Activated CD4-positive, CD25-positive, alpha-beta regulatory T cell treated with anti-CD3 and anti-CD28 coated beads, Interleukin-2, amount 50 U/mL, for 72 hours (primary cell): ENCODE measurements at regions not wholly inside any gene's neighbourhood (a gene's known extent, or its start where the extent isn't known, plus 50 kb on each side); places are given as distances from the start of the nearest gene placed in this dataset.
"Not testable (repeated sequence)": the region's sequence is repeated elsewhere in the genome, so short reads cannot be mapped to it uniquely, and the experiment has no call there.

Experiments used
- DNase-seq: peaks from one replicate; pipeline ENCODE4 v3.0.0; 2021

GRCh38 chr2:8334866-8335325 lies 347.0 kb upstream of the ID2 start:
- DNase-seq = no peak

DNA sequence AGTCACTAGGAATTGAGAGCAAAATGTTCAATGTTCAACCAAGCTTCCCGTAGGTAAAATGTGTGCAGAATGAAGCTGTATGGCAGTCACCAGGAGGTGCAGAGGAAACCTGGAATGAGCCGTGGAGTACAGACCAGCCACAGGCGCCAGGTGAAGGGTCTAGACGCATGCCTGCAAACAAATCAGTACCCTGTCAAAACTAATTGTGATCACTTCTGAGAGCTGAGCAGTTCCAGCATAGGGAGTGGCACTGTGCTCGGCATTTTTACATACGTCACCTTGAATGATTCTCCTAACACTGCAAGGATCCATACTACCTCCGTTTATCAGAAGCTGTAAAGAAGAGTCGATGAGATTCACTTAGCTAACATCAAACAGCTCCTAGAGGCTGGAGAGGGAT lies 346.1 kb upstream of the ID2 start:
- no peak for DNase-seq

DNA sequence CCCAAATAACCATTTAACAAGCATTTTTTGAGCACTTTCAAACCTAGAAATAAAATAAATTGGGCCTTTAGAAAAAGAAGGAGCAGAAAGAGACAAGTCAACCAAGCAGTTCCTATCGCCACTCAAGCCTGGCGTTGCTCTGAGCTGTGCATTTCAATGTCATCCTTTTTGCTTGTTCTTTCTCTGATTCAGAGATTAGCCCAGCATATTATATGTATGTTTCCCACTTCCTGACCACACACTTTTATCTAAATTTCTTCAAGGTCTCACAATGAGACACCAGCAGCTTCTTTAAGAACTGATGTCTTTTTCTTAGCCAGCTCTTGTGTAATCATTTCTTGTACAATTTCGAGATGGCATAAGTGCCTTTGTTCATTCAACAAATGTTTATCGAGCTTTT lies 344.5 kb upstream of the ID2 start:
- DNase-seq = no peak

DNA sequence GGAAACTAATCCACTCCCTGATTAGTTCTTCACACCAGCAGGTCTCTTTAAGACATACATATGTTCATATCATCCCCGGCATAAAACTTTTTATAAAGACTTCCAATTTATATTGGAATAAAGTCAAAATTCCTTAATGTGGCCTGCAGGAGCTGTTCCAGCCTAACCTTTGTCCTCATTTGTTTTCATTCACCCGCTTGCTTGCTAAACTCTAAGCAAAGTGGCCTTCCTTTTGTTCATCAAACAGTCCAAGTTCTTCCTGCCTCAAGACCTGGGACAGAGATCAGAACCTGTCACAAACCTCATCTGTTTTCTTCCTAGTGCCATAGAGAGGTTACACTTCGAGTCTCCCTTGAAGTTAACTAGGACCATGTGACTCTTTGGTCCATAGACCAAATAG lies 339.4 kb upstream of the ID2 start:
- no peak for DNase-seq

DNA sequence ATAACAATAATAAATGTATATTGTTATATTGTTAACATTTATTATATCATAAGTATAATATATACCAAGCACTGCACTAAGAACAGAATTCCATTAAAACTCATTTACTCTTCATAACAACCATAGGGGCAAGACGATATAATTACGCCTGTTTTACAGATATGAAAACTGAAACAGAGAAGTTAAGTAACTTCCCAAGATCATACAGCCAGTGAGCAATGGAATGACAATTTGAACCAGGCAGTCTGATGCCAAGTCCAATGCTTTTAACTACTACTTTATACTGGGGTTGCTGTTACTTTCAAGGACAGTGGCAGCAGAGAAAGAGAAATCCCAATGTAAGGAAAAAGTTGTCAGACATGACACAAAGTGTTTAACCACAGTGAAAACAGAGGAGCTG lies 338.8 kb upstream of the ID2 start:
- no peak for DNase-seq

- DNase-seq = no peak
Observed at GRCh38 chr2:8344144-8345097, 337.4 kb upstream of the ID2 start.

DNA sequence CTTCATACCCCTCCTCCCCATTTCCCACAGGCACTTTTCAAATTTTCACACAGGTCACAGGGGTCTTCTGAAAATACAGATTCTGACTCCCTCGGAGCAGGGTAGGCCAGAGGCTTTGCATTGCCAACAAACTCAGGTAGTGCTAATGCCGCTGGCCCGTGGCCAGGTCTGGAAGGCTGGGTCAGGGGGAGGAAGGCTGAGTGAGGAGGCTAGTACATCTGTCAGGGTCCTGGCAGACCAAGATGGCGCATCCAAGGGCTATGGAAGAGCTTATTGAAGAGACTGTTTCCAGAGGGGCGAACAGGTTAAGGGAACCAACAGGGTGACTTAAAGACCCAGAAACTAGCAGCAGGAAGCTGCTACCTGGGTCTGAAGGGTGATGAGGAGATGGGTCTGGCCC lies 336.7 kb upstream of the ID2 start:
- no peak for DNase-seq

DNA sequence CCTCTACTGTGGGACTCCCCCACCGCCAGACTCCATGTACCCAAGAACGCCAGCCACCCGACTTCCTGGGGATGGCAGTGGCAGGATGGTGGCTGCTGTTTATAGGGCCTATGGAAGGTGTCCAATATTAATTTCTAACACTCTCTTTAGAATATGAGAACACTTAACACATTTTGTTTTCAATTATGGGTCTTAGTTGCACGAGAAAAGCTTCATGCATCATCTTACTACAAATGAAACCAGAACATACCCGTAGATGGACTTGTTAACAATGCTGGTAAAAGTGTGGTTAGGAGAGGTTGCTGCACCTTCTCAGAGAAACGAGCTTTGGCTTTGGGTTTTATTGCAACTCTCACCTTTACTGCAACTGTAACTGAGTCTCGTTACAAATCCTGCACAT lies 335.6 kb upstream of the ID2 start:
- no peak for DNase-seq

DNA sequence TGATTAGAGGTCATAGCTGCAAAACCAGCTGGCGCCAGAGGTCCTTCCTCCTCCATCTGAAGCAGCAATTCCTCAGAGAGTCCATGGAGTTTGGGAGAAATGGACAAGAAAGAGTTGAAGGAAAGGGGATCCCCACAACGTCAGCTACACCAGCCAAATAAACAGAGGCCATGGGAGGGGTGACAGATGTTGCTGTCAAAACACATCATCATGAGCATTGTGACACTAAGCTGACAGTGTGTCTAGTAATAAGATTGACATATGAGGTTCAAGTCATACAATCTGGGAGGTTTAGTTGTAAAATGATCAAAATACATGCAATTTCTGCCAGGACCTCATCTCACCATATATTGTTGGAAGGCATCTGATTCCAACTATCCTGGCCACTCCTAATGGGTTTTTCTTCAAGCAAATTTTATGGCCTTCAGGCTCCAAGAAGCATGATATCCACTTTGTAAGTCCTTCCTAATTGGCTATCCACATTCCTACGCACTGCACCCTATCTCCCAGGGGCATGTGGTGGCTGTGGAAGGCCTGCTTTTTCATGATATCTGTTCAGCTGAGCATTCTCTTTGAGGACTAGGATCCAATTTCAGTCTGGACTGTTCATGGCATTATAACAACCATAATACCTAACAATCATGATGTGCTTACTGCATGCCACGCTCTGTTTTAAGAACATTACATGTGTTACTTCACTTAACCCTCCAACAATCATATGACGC lies 335.0 kb upstream of the ID2 start:
- DNase-seq = no peak

- not testable (repeated sequence) for DNase-seq
Observed at GRCh38 chr2:8348911-8349310, 332.9 kb upstream of the ID2 start.

DNA sequence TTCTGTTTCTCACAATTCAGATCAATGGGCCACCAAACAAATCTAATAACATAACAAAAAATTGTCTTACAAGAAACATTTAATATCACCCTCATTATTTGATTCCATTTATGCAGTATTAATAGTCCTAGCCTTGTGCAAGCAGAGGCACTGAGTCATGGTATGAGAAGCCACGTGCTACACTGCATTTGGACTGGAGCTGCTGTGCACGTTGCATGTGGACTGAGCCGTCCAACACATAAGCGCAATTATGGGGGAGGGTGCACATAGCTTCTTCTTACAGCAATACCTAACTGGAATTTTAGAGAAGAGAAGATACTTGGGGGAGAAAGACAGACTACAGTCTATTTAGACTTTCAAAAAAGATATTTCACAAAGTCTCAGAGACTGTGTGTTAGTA lies 329.6 kb upstream of the ID2 start:
- no peak for DNase-seq

- DNase-seq = no peak
Observed at GRCh38 chr2:8352989-8353388, 328.9 kb upstream of the ID2 start.

GRCh38 chr2:8355102-8355859 lies 326.6 kb upstream of the ID2 start:
- no peak for DNase-seq

DNA sequence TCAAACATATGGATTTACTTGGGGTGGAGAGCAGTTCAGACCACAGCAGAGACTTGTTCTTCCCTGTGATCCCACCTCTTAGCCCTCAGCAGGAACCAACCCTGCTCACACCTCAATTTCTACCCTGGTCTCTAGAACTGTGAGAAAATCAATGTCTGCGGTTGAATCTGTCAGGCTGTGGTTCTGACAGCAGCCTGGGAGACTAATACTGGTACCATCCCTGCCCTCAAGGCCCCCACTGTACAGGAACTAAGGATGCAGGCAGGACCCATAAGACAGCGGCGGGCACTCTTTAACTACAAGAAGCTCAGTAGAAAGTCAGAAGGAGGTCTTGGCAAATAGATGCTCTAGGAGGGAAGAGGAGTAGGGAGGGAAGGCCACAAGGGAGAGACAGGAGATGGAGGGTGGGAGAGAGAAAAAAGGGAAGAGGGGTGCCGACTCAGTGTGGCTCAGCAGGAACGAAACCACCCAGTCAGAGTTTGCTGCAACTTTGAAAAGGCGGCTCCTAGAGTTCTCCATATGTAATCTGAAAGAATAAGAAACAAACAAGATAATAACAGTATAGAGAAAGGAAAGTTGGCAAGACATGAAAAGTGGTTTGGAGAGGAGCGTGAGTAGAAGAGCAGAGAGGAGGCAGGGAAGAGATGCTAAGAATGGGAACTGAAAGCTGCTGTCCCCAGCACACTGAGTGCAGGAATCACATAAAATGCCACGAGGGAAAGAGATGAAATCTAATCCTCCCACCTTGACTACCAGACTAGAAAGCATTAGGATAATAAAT lies 323.9 kb upstream of the ID2 start:
- no peak for DNase-seq

GRCh38 chr2:8361930-8362329 lies 319.9 kb upstream of the ID2 start:
- no peak for DNase-seq

- DNase-seq = no peak
Observed at GRCh38 chr2:8363161-8363560, 318.7 kb upstream of the ID2 start.

- no peak for DNase-seq
Observed at GRCh38 chr2:8364668-8365067, 317.2 kb upstream of the ID2 start.

- no peak for DNase-seq
Observed at GRCh38 chr2:8365331-8365910, 316.4 kb upstream of the ID2 start.

DNA sequence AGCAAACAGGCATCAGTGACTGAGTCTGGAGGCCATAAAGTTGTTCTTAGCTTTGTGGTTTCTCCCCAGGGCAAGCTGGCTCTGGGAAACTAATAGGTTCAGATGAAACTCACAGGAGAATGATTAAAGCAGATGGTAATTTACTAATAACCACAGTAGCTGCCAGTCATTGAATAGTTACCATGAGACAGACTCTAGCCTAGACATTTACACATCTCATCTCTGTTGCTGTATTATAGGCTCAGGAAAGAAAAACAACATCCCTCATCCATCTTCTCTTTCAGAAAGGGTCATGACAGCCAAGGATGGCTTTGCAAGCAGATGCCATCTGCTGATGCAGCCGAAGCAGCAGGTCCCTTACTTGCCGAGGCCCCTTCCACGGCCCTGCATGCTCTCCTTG lies 314.0 kb upstream of the ID2 start:
- DNase-seq = no peak

- no peak for DNase-seq
Observed at GRCh38 chr2:8368463-8368862, 313.4 kb upstream of the ID2 start.

- DNase-seq = no peak
Observed at GRCh38 chr2:8369522-8369921, 312.3 kb upstream of the ID2 start.

DNA sequence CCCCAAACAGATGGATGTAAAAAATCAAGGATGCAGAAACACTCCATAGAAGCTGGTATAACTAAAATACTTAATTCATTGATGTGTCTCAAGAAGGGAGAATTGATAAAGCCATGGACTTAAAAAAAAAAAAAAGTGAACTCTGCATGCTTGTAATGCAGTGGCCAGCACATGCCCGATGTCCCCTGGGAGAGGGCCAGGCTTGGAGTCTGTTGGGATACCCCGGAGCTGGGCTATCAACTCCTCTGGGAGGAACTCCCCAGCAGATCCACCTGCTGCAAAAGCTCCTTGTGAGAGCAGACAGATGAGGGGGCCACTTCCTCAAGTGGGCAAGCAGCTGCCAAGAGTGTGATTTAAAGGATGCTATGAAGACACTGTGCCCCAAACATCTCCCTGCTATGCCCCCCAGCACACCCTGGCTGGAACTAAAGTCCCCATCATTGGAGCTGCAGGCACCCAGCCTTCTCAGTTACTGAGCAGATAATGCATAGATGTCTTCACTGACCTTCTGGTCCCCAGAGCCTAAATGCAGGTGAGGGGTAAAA lies 311.5 kb upstream of the ID2 start:
- DNase-seq = no peak
